ENCODE measurements at regions not wholly inside any gene's neighbourhood (a gene's known extent, or its start where the extent isn't known, plus 50 kb on each side); places are given as distances from the start of the nearest gene placed in this dataset.

DNA sequence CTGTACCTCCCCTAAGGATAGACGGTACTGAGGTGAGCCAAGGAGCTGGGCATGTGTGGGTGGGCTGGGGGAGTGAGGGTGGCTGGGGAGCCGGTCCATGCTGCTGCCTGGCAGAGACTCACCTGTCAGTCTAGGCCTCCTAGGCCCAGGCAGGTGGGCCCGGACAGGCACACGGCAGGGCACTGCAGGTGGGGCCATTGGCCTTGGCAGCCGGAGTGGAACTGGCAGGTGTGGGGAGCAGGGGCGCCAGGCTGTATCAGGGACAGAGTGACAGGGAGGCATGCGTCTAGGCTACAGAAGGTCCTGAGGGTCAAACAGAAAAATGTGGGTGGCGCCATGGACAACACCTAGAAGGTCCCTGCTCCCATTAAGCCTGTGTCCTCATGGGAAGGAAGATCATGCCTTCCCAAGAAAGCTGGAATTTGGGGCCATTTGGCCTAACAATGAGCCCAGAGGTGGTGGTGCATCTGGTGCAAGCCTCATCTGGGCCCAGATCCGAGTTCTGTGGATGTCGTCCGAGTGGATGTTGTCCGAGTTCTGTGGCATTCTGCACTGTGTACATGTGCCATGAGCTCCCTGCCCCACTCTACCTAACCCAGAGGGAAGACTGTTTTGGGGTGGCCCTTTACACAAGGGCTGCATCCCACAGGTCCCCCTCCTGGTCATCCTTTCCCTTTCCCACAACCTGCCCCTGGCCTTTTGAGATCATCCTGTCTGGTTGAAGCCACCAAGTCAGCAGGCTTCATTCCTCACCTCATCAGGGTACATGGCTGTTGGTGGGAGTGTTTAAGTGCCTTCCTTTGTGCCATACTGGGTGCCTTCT lies 249.7 kb downstream of the GLI2 start:
- DNase-seq, result no peak
- TF ChIP-seq POLR2A (IDR thresholded peaks at IDR 0.05; ENCODE audit: low read length), result no peak
- no peak for TF ChIP-seq GATA1 (IDR thresholded peaks at IDR 0.05; ENCODE audit: low read depth, low read length)

DNA sequence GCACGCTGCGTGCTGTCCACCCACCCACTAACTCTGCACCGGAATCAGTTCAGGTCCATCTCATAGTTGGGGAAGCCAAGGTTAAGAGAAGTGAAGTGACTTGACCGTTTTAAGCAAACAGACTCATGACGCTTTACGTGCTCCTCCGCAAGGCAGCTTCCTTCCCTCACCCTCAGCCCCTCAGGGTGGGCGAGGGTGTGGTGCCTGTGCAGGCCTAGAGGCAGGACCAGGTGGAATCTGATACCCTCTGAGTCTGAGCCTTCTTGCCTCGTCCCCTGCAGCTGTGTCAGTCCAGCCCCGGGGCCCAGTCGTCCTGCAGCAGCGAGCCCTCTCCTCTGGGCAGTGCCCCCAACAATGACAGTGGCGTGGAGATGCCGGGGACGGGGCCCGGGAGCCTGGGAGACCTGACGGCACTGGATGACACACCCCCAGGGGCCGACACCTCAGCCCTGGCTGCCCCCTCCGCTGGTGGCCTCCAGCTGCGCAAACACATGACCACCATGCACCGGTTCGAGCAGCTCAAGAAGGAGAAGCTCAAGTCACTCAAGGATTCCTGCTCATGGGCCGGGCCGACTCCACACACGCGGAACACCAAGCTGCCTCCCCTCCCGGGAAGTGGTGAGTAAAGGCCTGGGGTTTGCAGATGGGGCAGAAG lies 250.5 kb downstream of the GLI2 start:
- TF ChIP-seq GATA1 (IDR thresholded peaks at IDR 0.05; ENCODE audit: low read depth, low read length) (no peak), POLR2A (IDR thresholded peaks at IDR 0.05; ENCODE audit: low read length) (no peak)
- DNase-seq, result no peak

DNA sequence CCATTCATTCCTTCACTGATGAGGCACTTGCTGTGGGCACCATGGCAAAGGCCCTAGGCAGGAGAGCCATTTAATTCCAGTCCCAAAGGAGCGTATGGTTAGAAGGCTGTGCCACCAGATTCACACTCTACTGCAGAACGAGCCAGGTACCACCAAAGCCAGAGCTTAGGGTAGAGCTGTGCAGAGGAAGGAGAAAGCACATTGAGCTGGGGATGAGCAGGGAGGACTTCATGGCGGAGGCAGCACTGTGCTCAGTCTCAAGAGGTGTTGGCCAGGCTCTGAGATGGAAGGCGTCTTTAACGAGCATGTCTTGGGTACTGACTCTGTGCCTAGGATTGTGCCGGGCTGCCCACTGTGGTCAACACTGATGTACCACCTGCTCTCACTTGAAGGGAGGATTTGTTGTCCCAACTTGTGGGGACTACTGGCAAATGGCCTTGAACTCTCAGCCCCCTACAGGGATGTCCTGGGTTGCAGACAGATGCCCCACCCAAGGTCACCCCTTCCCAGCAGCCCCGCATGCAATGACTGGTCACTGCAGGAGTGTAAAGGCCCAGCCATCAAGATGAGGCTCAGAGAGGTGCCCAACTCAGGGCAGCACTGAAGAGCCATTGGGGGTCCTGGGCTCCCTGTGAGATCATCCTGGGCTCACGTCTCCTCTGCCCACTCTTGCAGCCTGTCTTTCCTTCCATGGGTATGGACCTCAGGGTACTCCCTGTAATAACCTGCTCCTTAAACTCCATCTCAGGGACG lies 251.4 kb downstream of the GLI2 start:
- DNase-seq, result no peak
- TF ChIP-seq GATA1 (IDR thresholded peaks at IDR 0.05; ENCODE audit: low read depth, low read length), result no peak
- no peak for TF ChIP-seq POLR2A (IDR thresholded peaks at IDR 0.05; ENCODE audit: low read length)

DNA sequence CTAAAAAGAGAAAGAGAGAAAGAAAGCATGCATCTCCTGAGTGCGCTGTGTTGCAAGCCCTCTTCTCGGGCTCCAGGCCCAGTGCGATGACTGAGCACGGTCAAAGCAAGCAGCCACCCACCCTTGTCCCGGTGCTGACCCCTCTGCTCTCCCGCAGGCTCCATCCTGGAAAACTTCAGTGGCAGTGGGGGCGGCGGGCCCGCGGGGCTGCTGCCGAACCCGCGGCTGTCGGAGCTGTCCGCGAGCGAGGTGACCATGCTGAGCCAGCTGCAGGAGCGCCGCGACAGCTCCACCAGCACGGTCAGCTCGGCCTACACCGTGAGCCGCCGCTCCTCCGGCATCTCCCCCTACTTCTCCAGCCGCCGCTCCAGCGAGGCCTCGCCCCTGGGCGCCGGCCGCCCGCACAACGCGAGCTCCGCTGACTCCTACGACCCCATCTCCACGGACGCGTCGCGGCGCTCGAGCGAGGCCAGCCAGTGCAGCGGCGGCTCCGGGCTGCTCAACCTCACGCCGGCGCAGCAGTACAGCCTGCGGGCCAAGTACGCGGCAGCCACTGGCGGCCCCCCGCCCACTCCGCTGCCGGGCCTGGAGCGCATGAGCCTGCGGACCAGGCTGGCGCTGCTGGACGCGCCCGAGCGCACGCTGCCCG lies 252.5 kb downstream of the GLI2 start:
- DNase-seq, result no peak
- no peak for TF ChIP-seq POLR2A (IDR thresholded peaks at IDR 0.05; ENCODE audit: low read length)
- no peak for TF ChIP-seq GATA1 (IDR thresholded peaks at IDR 0.05; ENCODE audit: low read depth, low read length)

DNA sequence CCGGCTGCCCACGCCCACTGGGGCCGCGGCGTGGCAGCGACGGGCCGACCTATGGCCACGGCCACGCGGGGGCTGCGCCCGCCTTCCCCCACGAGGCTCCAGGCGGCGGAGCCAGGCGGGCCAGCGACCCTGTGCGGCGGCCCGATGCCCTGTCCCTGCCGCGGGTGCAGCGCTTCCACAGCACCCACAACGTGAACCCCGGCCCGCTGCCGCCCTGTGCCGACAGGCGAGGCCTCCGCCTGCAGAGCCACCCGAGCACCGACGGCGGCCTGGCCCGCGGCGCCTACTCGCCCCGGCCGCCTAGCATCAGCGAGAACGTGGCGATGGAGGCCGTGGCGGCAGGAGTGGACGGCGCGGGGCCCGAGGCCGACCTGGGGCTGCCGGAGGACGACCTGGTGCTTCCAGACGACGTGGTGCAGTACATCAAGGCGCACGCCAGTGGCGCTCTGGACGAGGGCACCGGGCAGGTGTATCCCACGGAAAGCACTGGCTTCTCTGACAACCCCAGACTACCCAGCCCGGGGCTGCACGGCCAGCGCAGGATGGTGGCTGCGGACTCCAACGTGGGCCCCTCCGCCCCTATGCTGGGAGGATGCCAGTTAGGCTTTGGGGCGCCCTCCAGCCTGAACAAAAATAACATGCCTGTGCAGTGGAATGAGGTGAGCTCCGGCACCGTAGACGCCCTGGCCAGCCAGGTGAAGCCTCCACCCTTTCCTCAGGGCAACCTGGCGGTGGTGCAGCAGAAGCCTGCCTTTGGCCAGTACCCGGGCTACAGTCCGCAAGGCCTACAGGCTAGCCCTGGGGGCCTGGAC lies 253.2 kb downstream of the GLI2 start:
- no peak for TF ChIP-seq GATA1 (IDR thresholded peaks at IDR 0.05; ENCODE audit: low read depth, low read length)
- no peak for TF ChIP-seq POLR2A (IDR thresholded peaks at IDR 0.05; ENCODE audit: low read length)
- no peak for DNase-seq

DNA sequence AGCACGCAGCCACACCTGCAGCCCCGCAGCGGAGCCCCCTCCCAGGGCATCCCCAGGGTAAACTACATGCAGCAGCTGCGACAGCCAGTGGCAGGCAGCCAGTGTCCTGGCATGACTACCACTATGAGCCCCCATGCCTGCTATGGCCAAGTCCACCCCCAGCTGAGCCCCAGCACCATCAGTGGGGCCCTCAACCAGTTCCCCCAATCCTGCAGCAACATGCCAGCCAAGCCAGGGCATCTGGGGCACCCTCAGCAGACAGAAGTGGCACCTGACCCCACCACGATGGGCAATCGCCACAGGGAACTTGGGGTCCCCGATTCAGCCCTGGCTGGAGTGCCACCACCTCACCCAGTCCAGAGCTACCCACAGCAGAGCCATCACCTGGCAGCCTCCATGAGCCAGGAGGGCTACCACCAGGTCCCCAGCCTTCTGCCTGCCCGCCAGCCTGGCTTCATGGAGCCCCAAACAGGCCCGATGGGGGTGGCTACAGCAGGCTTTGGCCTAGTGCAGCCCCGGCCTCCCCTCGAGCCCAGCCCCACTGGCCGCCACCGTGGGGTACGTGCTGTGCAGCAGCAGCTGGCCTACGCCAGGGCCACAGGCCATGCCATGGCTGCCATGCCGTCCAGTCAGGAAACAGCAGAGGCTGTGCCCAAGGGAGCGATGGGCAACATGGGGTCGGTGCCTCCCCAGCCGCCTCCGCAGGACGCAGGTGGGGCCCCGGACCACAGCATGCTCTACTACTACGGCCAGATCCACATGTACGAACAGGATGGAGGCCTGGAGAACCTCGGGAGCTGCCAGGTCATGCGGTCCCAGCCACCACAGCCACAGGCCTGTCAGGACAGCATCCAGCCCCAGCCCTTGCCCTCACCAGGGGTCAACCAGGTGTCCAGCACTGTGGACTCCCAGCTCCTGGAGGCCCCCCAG lies 254.1 kb downstream of the GLI2 start:
- no peak for TF ChIP-seq POLR2A (IDR thresholded peaks at IDR 0.05; ENCODE audit: low read length)
- TF ChIP-seq GATA1 (IDR thresholded peaks at IDR 0.05; ENCODE audit: low read depth, low read length), result no peak
- DNase-seq, result no peak

DNA sequence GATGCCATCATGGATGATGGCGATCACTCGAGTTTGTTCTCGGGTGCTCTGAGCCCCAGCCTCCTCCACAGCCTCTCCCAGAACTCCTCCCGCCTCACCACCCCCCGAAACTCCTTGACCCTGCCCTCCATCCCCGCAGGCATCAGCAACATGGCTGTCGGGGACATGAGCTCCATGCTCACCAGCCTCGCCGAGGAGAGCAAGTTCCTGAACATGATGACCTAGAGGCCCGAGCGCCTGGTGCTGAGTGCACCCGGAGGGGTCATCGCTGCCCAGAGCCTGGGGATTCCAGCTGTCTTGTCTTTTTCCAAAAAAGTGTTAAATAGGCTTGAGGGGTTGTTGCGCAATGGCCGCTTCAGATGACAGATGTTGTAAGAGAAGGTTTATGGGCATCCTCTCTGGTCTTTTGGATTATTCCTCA lies 254.8 kb downstream of the GLI2 start:
- no peak for DNase-seq

DNA sequence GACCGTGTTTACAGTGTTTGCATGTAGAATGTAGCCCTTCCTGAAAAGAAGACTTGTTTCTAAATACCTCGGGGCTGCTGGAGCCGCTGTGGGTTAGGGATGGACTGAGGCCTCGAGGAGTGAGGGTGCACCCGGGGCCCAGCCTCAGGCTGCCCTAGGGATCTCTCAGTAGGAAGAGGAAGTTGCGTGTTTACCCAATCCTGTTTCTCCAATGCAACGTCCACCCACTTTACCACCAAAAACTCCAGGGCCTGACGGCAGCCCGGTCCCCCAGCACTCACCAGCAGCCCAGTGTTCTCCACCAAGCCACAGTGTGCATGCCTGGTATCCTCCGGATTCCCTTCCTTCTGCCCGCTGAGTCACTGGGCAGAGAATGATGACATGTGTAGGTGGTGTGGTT lies 255.8 kb downstream of the GLI2 start:
- DNase-seq, result no peak
- TF ChIP-seq POLR2A (IDR thresholded peaks at IDR 0.05; ENCODE audit: low read length) (no peak), GATA1 (IDR thresholded peaks at IDR 0.05; ENCODE audit: low read depth, low read length) (no peak)

More for the DNA sequence above, 254.8 kb downstream of the GLI2 start:
- TF ChIP-seq GATA1 (IDR thresholded peaks at IDR 0.05; ENCODE audit: low read depth, low read length) (no peak), POLR2A (IDR thresholded peaks at IDR 0.05; ENCODE audit: low read length) (no peak)

DNA sequence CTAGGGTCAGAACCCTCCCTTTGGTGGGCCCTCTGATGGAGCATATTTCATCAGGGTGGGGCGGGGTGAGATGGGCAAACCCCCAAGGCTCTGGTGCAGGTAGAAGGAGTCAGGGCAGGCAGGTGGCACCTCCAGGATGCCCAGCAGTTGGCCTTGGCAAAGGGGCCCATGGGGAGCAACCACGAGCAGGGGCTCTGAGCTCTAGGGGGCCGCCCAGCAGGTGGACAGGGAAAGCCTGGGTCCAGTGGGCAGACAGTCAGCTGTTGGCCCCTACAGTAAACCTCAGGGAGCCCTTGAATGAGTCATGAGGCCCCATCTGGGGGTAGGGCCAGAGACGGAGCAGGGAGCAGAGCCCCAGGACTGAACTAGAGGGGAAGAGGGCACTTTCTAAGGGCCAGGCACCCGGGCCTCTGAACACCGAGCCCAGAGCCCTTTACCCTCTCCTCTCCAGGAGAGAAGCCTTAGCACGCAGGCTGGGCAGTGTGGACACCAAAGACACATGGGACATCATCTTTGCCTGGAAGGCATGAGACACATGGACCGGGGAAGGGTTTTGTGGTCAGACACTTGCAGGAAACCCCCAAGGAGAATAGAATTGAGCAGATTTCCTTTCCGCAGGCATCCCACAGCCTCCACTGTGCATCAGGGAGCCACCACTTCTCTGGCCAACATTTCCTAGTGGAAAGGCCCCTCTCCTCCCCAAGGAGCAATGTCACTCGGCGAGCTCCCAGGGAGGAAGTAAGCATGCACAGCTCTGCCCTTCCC lies 257.3 kb downstream of the GLI2 start:
- no peak for DNase-seq
- no peak for TF ChIP-seq POLR2A (IDR thresholded peaks at IDR 0.05; ENCODE audit: low read length)
- TF ChIP-seq GATA1 (IDR thresholded peaks at IDR 0.05; ENCODE audit: low read depth, low read length), result no peak

DNA sequence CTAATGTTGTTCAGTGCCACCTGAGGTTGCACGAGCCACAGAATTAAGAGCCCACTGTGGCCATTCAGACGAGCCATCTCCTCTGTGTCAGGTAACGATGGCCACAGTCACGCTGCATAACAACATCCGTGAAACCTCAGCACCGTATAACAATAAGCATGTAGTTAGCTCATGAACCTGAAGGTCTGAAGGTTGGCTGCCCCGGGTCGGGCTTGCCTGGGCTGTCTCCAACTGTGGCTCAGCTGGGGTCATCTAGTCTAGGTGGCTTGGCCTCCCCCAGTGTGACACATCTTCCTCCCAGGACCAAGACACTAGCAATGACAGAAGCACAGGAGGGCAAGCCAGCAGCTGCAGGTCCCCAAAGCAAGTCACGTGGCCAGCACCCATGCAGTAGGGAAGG lies 258.0 kb downstream of the GLI2 start:
- no peak for DNase-seq
- TF ChIP-seq POLR2A (IDR thresholded peaks at IDR 0.05; ENCODE audit: low read length) (no peak), GATA1 (IDR thresholded peaks at IDR 0.05; ENCODE audit: low read depth, low read length) (no peak)

DNA sequence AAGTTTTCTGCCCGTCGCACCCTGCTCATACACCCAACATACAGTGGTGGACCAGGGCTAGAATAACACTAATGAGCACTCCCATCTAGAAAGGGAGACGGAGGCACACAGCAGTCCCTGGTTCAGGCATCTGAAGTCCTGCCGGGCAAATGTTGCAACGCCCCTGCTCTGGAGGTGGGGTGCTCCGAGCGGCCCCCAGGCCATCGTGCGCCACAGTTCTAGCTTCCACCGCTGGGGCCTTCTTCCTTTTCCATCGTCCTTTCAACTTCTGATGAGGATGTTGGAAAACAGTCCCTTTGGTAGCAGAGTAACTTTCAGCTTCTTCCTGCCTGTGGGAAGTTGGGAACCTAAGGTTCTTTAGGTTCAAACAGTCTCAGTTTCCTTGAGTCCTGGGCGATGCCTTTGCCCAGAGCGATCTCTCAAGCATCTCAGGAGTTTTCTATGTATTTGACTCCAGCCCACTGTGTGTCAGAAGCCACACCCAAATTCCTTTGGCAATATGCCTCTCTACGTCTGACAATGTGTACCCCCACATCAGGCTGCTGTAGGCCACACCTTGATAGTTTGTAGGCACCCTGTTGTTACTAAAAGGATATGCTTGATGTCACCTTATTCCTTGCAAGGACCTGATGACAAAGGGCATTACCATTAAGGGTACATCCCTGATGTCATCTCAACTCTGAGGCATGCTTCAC lies 258.8 kb downstream of the GLI2 start:
- no peak for DNase-seq
- TF ChIP-seq POLR2A (IDR thresholded peaks at IDR 0.05; ENCODE audit: low read length) (no peak), GATA1 (IDR thresholded peaks at IDR 0.05; ENCODE audit: low read depth, low read length) (no peak)

Measured in erythroblast (primary cell).